A172 (cell line): ENCODE measurements at regions not wholly inside any gene's neighbourhood (a gene's known extent, or its start where the extent isn't known, plus 50 kb on each side); places are given as distances from the start of the nearest gene placed in this dataset.
"Not testable (repeated sequence)": the region's sequence is repeated elsewhere in the genome, so short reads cannot be mapped to it uniquely, and the experiment has no call there.

Experiments used
- DNase-seq: peaks from one replicate; pipeline ENCODE4 v3.0.0-alpha.2; 2015; ENCODE audit warnings: low spot score

DNA sequence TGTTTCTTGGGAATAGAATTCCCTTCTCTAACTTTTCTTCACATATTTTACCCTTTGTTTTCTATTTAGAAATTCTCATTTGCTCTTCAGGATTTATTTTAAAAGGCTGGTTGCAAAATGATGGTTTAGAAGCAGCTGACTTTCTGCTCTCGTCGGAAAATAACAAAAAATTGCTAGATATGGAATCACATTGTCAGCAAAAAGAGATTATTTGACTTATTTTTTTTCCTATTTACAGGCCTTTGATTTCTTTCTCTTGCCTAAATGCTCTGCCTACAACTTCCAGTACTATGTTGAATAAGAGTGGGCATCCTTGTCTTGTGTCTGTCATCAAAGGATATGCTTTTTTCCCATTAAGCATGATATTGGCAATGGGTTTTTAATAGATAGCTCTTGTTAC lies 1619.1 kb upstream of the ACO1 start:
- no peak for DNase-seq

GRCh38 chr9:30771163-30771708 lies 1613.2 kb upstream of the ACO1 start:
- no peak for DNase-seq

GRCh38 chr9:30771760-30772159 lies 1612.7 kb upstream of the ACO1 start:
- DNase-seq = no peak

GRCh38 chr9:30773427-30773826 lies 1611.0 kb upstream of the ACO1 start:
- DNase-seq = no peak

DNA sequence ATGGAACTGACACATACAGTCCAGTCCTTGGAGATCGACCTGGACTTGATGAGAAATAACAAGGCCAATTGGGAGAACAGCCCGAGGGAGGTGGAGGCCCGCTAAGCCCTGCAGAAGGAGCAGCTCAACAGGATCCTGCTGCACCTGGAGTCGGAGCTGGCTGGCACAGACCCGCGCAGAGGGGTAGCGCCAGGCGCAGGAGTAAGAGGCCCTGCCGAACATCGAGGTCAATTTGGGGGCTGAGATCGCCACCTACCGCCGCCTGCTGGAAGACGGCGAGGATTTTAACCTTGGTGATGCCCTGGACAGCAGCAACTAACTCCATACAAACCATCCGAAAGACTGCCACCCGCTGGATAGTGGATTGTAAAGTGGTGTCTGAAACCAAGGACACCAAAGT lies 1610.1 kb upstream of the ACO1 start:
- no peak for DNase-seq

DNA sequence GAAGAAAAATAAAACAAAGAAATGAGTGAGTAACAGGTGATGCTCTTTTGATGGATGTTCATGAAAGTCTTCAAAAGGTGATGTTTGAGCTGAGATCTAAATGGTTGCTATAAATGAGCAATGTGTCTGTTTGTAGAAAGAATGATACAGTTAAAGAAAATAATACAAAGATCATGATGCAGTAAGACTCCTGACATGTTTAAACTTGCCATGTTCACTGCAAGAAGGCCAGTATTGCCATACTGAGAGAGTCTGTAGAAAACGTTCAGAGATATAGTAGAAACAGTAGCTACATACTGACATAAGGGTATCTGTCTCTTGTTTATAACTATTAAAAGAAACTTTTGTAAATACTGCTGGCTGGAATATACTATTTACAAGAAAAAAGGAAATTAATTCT lies 1609.2 kb upstream of the ACO1 start:
- no peak for DNase-seq

GRCh38 chr9:30796764-30797163 lies 1587.7 kb upstream of the ACO1 start:
- DNase-seq = no peak

GRCh38 chr9:30799527-30800101 lies 1584.8 kb upstream of the ACO1 start:
- DNase-seq = no peak

DNA sequence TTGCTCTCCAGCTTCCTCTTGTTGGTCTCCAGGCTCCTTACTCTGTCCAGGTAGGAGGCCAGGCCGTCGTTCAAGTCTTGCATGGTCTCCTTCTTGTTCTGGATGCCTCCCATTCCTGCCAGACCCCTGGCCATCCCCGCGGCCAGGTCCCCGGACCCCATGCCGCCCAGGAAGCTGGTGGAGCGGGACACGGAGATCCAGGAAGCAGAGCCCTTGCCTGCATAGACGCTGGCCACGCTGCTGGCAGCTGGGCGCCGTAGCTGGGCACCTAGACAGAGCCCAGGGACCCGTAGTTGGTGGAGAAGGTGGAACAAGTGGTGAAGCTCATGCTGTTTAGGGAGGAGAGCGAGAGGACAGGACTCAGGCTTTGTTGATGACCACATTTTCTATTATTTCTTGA lies 1584.0 kb upstream of the ACO1 start:
- no peak for DNase-seq

DNA sequence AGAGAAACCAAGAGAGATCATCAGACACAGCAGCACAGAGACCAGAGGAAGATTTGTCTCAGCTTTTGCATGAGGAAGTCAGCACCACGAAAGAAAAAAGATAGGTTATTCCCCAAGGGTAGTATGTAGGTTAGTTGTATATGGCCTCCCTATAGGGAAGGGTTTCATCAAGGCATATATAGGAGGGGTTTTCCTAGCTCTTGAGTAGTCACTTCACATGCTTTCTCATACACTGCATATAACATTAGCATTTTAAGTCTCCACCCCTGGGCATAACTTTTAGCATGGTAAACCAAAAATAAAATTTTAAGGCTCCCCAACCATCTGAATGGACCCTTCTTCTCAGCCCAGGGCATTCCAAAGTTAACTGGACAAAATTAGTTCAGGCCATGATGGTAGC lies 1571.6 kb upstream of the ACO1 start:
- DNase-seq = no peak

- DNase-seq = peak; percentile 14
These were observed 1568.9 kb upstream of the ACO1 start for GRCh38 chr9:30815585-30815984.

DNA sequence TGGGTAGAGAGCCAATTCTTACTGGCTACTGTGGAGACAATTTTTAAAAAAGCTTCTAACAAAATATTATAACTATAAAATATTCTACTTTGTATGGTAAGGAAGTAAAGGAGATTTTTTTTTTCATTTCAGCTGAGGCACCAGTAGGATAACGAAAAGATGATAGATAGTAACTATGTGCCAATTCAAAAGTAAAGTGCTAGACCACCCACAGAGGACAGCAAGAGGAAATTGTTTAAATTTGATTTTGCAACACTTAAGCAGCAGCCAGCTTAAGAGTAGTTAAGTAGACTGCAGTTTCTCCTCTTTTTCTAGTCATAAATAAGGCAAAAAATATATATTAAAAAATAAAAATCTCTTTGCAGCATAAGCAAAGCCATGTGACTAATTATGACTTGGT lies 1539.3 kb upstream of the ACO1 start:
- DNase-seq = no peak

GRCh38 chr9:30846651-30847050 lies 1537.8 kb upstream of the ACO1 start:
- DNase-seq = no peak

DNA sequence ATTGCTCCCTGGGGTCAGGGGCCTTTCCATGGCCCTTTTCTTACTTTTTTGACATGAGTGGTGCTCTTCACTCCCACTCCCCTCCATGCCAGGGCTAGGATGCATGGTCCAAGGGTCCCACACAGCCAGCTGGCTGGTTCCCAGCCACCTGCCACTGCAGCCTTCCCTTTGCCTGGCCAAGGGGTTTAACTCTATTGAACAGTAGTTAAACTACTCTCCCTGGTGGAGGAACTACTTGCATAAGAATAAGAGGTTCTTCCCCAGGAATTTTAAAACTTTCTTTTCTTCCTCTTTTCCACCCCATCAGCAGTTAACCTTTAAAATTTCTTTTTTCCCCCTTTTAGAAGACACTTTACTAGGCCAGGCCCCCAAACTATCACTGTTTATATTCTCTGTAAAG lies 1532.8 kb upstream of the ACO1 start:
- DNase-seq = no peak

DNA sequence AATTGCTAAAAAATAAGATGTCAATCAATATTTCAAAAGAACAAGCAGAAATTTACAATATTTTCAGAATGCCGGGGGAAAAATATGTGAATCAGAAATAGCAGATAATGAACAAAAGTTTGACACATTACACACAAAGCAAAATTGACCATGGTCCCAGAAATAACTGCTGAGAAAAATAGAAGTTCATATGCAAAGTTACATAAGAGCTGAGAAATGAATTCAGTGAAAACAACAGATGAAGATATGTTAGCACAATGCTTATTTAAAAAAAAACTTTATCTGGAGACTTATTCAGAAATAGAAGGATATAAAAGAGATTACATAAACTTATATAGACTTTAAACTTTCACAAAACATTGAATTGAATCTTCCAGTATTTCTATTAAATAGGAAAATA lies 1483.7 kb upstream of the ACO1 start:
- no peak for DNase-seq

- DNase-seq = no peak
These were observed 1471.1 kb upstream of the ACO1 start for GRCh38 chr9:30913331-30913730.

DNA sequence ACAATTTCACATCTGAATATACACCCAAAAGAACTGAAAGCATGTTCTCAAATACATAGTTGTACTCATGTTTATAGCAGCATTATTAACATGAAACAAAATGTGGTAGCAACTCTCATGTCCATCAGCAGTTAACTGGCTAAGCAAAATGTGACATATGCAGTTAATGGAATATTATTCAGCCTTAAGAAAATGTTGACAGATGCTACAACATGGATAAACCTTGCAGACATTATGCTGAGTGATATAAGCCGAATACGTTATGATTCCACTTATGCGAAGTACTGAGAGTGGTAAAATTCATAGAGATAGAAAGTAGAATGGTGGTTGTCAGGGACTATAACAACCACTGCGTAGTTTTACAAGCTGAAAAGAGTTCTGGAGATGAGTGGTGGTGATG lies 1469.0 kb upstream of the ACO1 start:
- no peak for DNase-seq

GRCh38 chr9:30925126-30925525 lies 1459.3 kb upstream of the ACO1 start:
- no peak for DNase-seq

DNA sequence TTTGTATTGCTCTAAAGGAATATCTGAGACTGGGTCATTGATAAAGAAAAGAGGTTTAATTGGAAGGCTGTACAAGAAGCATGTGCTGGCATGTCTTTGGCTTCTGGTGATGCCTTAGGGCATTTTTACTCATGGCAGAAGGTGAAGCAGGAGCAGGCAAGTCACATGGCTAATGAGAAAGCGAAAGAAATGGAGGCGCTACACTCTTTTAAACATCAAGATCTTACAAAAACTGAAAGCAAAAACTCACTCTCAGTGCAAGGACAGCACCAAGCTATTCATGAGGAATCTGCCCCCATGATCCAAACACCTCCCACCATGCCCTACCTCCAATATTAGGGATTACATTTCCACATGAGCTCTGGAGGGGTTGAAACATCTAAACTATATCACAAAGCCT lies 1458.8 kb upstream of the ACO1 start:
- no peak for DNase-seq

DNA sequence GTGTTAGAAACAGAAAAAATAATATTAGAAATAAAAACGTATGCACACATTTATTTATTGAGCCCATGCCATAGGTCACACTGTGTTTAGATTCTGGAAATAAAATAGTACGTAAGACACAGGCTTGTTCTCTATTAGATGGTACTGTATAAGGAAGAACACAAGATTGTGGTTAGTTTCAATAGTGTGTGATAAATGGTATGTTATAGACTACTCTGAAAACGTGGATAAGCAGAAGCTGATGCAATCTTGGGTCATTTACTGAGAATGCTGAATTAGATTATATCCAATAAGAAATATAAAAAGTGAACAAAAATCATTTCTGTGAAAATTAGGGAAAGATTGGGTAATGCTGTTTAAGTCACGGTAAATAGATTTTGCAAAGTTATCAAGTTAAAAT lies 1456.4 kb upstream of the ACO1 start:
- DNase-seq = no peak

DNA sequence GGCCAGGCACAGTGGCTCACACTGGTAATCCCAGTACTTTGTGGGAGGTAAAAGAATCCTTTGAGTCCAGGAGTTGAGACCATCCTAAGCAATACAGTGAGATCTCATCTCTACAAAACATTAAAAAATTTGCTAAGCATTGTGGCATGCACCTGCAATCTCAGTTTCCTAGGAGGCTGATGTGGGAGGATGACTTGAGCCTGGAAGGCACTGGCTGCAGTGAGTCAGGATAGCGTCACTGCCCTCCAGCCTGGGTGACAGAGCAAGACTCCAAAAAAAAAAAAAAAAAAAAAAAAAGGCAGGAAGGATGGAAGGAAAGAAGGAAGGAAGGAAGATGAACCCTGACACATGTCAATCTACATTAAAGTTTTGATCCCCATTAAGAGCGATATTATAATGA lies 1452.2 kb upstream of the ACO1 start:
- DNase-seq = peak; percentile 76

DNA sequence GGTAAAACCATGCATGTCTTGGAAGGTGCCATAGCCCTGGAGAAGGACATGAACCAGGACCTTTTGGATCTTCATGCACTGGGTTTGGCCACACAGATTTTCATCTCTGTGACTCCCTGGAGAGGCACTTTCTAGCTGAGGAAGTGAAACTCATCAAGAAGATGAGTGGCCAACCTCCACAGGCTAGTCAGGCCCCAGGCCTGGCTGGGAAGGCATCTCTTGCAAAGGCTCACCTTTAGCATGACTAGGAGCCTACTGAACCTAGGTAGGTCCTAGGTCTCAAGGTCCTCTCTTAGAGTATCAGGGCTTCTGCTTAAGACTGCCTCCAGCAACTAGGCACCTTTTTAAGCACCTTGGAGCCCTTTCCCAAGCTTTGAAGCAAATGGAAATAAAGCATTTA lies 1448.7 kb upstream of the ACO1 start:
- DNase-seq = no peak

- DNase-seq = no peak
These were observed 1447.3 kb upstream of the ACO1 start for GRCh38 chr9:30937106-30937505.

DNA sequence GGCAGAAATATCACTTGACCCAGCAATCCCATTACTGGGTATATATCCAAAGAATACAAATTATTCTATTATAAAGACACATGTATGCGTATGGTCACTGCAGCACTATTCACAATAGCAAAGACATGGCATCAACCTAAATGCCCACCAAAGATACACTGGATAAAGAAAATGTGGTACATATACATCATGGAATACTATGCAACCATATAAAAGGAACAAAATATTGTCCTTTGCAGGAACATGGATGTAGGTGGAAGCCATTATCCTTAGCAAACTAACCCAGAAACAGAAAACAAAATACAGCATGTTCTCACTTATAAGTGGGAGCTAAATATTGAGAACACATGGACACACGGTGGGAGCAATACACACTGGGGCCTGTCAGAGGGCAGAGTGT lies 1441.6 kb upstream of the ACO1 start:
- not testable (repeated sequence) for DNase-seq
